ENCODE measurements at regions not wholly inside any gene's neighbourhood (a gene's known extent, or its start where the extent isn't known, plus 50 kb on each side); places are given as distances from the start of the nearest gene placed in this dataset.

- TF ChIP-seq CTCF (optimal IDR thresholded peaks at IDR 0.05 in 1 of 3, IDR thresholded peaks at IDR 0.05 in 1 of 3, conservative IDR thresholded peaks at IDR 0.05 in 1 of 3; ENCODE audit: extremely low read depth in 1 of 3, insufficient read depth in 2 of 3, low read length in 3 of 3): no peak
- TF ChIP-seq EZH2 (IDR thresholded peaks at IDR 0.05; ENCODE audit: low read length): no peak
Measured at GRCh38 chr1:219794085-219794743, 134.1 kb downstream of the SLC30A10 start.
